HG02973 (cell line): ENCODE measurements at regions not wholly inside any gene's neighbourhood (a gene's known extent, or its start where the extent isn't known, plus 50 kb on each side); places are given as distances from the start of the nearest gene placed in this dataset.

ENCODE experiments used
- ATAC-seq: cut with Tn5 transposase; IDR thresholded peaks from one replicate; pipeline ENCODE4 v1.9.1; 2021; ENCODE audit warnings: moderate library complexity; ENCODE audit not compliant: unreplicated experiment

DNA sequence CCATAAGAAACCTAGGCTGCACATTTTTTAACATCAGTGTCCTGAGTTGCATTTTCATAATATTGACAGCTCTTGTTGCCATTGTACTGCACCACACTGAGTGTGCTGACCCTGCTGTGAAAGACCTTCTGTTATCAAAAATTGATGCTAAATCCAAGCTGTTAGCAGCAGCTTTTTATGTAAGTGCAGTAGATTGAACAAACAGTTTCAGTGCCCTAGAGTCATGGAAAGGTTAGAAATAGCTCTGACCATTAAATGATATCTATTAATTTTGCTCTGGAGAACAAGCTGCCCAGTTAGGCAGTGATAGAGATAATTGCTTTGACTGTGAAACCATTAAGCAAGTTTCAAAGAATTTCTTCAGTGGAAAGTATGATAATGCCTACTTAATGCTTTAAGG, 1289.2 kb upstream of the PCDH20 start:
- no peak for ATAC-seq

DNA sequence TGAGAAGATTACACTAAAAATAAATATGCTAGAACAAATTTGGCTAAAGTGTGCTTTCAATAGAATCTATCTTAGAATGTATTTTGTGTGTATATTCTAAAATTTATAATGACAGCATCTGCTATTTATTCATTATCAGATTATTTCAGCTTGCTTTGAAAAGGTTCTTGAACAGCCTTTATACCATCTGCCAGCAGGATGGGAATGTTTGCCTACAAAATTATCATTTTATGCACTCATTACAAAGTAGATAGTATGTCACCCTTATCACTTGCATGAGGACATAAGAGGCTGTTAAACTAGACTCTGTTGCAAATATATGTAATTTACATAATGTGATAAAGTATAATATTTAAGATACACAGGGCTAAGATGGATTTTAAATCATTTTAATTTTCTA, 1286.9 kb upstream of the PCDH20 start:
- ATAC-seq = no peak

DNA sequence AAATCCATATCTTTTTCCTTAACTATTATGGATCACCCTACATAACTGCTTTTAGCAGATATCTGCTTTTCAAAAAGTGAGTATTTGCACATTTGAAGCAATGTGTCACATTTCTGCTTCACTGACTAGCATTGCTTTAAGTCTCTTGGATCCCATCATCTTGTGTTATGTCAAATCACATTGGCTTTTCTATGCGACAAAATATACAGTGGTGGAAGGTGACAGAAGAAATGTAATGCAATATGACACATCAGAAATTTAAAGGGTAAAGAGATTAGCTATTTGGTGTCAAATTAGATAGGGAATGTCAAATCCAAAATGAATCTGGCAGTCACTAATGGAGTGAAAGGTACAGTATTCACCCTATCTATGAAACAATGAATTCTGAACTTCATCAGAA, 1282.1 kb upstream of the PCDH20 start:
- ATAC-seq = no peak

DNA sequence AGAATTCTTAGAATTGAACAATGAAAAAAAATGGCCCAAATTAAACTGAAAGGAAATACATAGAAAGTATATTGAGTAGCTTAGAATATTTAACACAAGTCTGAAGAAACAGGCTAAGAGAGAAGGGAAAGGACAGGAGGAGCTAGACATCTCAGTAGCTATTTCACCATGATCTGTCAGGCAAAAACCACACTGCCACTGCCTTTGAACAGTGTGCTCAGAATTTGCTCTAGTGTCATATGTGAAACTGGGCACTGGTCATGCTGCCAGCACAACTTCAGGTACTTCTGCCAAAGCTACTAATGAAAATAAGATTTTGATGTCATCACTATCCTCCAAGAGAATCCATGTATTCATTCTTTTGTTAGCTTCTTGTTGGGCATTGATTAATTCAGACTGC, 1280.8 kb upstream of the PCDH20 start:
- ATAC-seq = no peak

DNA sequence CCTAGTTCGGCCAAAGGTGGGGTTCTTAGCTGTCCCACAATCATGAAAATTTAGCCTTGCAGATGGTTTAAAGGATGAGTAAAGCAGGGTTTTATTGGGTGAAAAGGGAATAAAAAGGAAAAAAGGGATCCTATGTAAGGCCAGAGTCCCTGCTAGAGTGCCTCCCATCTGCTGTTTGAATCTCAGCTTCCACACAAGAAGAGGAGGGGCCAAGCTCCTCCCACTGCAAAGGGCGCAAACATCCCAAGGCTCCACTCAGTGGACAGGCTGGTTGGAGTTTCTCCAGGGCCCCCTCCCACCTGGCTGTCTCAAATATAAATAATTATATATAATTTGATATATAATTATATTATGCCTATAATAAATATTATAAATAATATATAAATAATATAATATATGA, 1272.1 kb upstream of the PCDH20 start:
- no peak for ATAC-seq

DNA sequence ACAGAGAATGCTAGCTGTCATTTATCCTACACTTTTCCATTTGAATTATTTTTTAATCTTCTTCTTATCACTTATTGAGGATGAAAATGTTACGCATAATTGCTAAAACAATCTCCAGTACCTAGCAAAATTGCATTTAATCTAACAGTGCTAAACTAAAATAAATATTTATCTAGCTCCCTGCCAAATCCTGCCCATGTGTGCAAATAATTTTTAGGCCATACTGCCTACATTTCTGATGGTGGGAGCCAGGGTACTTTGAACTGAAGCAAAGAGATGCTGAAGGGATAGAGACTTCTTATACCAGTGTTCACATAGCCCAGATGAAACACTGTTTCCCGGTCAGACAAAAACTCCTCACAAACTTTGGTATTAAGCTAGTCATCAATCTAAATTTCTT, 1268.7 kb upstream of the PCDH20 start:
- no peak for ATAC-seq

DNA sequence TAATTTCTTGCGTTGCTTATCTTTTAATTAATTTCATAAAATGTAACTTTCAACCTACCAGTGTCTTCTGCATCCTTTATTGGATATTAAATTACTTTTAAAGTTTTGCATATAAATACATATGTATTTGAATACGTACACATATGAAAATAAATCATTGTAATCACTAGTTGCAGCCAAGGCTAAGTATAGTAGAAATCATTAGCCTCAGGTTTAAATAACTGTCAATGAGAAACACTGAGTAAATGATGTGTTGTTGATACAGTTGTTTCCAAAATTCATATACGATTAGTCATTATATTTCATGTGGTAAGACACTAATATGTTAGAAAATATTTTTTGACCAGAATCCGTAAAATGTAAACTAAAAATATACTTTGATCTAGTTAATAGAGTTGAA, 1267.1 kb upstream of the PCDH20 start:
- ATAC-seq = no peak

DNA sequence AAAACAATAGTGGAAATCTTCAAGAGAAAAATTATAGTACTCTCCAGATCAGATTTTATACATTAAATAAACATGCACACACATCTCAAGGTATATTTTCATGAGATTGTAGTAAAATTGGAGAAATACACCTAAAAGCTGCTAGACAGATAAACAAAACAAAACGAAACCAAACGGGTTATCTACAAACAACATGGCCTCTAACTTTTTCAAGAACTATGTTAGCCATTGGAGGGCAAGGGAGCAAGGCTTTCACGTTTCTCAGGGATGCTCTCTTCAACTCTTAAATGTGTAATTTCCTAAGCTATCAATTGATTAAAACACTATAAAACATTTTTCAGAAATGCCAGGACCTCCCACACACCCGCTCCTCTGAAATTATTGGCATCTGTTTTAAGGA, 1262.4 kb upstream of the PCDH20 start:
- no peak for ATAC-seq

DNA sequence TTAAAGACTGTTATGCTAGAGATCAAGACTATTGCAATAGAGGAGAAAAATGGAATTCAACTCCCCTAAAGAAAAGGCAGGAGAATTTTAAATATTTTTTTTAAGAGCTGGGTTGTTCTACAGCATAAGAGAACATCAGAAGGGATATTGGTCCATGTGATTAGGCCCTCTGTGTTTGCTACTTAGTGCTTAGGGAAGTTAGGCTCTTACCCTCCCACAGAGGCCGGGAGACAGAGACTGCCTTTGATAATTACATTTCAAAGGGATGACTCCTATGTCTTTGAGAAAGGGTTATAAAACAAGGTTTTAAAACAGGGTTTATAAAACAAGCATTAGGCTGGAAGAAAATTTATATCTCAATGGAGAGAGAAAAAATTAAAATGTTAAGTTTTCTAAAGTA, 1248.1 kb upstream of the PCDH20 start:
- ATAC-seq = no peak

DNA sequence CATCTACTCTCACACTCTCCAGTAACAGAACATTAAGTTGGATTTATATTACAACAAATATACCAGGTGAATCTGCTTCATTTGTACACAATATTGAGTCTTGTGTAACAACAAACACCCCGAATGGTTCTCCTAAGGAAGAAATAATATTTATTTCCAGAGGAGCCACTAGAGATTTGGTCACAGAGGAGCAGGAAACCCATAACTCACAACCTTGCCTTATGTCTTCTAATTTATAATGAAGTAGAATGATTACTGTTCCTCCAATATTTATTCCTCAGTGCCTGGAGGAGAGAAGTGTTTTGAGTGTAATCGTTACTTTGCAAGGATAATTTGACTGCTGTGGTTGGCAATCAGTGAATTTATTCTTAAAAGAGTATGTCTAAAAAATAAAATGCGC, 1243.7 kb upstream of the PCDH20 start:
- no peak for ATAC-seq

DNA sequence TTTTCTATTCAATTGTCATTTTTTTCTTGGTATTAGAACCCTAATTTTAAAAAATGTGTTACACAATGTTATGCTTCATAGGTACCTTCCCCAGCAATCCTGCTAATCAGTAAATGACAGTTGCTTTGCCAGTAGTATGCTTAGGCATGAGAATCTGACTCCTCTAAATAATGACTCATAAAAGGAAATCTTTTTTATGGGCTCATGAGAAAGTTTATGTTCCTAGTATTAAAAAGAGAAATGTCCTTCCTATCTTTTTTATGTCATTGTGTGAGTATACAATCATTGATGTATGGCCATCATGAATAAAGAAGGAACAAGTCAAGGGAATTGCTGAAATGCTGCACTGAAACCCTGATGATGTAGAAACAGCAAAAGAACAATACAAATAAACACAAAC, 1237.7 kb upstream of the PCDH20 start:
- no peak for ATAC-seq

DNA sequence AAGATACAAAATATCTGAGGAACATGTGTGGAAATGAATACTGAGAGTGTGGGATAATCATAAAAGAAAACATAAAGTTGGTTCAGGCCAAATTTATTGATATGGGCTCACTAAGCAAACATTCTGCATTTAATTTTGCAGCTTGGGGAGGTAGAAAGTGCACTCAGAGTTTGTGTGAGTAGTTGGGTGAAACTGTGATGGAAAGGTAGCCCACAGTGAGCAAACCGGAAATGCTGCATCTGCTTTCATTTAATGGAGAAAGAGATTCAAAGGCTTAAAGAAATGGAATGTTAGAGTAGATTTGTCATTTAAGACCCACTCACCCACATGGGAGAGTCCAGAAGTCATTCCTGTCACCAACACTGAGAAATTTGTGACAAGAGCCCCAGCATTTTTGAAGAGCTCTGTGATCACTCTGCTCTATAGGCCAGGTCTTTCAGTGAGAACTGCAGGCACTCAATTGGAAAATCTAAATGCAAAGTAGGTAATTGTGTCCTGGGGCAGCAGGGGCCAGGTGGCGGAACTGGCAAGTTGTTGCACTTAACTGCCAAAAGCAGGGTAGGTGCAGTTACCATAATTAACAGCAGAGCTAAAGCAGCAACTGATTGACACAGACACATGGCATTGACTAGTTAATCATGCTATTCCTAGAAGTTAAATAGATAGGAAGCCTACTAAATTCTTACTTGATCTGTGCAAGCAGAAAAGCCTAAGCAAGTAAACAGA, 1228.3 kb upstream of the PCDH20 start:
- no peak for ATAC-seq

DNA sequence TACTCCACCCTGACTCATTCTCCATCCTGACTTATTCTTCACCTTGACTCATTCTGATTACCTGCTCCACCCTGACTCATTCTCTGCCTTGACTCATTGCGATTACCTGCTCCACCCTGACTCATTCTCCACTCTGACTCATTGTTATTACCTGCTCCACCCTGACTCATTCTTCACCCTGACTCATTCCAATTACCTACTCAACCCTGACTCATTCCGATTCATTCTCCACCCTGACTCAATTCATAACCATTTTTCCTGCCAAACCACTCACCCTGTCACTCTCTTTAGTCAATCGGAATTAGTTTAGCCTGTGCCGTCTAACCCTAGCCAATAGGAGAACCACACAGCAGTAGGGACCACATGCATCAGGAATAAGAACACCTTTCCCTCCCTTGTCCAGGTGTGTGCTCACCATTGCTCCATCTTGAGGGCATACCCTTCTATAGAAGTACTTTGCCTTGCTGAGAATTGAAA, 1227.4 kb upstream of the PCDH20 start:
- no peak for ATAC-seq

DNA sequence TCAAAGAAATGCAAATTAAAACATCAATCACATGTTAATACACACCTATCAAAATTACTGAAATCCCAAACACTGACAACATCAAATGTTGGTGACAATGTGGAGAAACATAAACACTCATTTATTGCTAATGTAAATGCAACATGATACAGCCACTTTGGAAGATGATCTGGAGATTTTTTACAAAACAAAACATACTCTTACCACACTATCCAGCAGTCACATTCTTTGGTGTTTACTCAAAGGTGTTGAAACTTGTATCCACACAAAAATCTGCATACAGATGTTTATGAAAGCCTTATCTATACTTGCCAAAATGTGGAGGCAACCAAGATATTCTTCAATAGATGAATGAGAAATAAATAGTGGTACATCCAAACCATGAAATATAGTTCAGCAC, 1219.5 kb upstream of the PCDH20 start:
- ATAC-seq = no peak

DNA sequence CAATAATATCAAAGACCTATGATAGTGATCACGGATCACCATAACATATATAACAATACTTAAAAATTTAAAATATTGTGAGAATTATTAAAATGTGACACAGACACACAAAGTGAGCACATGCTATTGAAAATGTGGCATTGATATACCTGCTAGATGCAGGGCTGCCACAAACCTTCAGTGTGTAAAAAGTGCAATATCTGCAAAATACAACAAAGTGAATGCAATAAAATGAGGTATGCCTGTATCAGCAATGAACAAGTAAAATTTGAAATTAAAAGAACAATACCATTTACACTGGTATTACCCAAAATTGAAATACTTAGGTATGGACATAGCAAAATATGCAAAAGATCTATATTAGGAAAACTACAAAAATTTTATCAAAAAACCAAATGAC, 1217.8 kb upstream of the PCDH20 start:
- no peak for ATAC-seq

DNA sequence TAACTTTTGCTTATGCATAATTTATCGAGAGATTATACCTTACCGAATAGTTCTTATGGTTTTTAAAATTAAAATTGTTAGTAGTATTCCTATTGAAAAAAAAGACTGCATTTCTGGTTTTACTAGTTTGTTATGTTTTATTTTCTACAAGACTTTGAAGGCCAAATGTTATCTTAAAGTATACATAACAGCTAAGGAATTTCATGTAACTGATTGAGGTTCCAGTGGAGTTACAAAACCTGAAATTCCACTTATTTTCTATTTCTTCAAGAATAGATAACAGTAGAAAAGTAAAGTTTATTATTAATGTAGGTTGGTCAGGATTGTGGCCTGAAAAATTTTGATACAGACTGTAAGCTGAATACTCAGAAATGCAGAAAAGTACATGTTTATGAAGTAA, 1216.0 kb upstream of the PCDH20 start:
- ATAC-seq = no peak

DNA sequence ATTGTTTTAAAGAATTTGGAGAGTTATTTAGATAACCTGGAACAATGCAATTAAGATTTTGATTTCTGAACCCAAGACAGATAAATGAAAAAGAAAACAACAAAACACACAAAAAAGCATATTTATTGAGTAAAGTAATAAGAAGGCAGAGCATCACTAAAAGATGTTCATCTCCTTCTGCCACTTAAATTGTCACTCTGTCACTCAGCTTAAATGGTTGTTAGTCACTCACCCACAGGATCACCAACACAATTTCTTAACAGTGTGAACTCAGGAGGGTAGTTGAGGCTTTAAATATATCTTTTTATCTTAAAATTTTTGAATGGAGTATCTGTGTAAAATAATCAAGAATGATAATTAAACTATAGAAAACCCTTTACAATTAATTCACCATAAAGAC, 1215.5 kb upstream of the PCDH20 start:
- no peak for ATAC-seq

DNA sequence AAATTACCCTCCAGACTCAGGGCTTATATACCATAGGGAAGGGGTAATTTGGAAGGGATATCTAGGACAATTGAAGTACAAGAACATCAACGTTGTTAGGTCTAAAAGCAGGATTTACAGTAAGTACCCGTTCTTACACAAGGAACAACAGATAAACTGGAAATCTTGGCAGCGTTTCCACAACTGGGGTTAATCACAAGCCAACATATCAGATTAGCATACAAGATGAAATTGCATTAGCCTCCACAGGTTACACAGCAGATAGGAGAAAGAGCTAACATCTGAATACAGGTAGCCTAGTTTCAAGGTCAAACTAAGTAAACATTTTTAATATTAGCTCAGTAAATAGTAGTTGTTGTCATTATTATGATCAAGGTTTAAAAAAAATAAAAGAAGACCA, 1214.0 kb upstream of the PCDH20 start:
- ATAC-seq = no peak

DNA sequence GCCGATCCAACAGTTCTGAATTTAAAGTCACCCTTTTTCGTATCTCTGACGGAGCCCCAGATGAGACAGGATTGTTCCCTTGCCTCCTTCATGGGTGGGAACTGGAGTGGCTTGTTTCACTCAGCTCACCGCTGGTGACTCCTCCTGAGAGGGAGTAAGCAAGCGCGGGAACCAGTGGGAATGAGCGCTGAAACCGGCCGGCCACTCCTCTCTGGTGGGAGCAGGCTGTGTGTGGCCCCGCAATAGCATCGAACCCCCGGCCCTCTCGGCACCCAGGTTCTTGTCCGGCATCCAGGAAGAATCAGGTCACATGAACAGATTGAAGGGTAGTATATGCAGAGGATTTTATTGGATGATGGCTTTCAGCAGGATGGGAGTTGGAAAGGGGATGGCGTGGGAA, 1211.6 kb upstream of the PCDH20 start:
- no peak for ATAC-seq

DNA sequence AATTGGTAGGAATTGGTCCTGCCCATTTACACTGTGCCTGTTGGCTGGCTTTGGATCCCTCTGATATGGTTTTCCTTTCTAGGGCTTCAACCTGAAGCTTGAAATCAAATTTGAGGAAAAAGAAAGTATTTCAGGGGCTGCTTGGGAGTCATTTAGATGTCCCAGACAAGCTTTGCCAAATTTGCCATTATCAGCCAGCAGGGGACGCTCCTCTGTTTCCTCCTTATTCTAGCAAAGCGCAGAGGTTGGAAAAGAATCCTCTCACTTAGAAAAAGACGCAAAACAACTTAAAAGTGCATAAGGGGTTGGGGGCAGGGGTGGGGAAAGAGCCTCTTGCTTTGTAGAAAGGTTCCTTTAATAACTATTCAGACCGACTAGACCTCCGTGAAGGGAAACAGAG, 1211.1 kb upstream of the PCDH20 start:
- no peak for ATAC-seq

DNA sequence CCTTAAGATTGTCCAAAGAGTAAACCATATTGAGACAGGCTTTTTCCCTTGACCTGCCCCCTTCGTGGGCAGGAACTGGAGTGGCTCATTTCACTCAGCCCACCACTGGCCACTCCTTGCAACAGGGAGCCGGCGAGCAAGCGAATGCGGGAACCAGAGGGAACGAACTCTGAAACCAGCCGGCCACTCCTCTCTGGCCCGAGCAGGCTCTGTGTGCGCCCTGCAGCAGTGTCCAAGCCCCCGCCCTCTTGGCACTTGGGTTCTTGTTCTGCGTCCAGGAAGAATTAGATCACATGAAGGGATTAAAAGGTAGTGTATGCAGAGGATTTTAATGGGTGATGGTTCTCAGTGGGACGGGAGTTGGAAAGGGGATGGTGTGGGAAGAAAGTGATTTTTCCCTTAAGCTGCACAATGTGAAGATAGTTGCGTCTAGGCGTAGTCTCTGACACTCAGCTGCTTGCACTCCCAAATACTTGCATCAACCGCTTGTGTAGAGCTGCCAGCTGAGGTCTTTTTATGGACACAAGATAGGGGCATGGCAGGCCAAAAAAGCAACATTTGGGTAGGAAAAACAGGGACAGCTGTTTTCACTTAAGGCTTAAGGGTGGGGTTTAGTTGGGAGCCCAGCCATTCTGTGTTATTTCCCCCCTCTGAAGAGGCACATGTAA, 1209.7 kb upstream of the PCDH20 start:
- ATAC-seq = no peak

DNA sequence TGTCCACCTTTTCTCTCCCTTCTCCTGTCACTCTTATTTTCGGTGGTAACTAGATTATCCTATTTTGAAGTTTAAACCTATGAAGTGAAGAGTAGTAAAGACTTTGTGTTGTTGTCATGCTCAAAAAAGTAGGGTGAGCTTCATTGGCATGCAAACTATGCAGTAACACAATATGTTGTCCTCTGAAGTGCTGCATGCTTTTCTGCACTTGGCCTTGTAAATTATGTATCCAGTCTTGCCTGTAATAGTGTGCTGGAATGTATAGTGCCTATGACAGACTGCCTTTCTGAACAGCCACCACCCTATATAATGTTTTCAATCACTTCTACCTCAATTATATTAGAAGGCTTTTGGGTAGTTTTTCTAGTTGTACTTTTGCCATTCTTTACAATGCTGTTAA, 1198.2 kb upstream of the PCDH20 start:
- ATAC-seq = no peak

DNA sequence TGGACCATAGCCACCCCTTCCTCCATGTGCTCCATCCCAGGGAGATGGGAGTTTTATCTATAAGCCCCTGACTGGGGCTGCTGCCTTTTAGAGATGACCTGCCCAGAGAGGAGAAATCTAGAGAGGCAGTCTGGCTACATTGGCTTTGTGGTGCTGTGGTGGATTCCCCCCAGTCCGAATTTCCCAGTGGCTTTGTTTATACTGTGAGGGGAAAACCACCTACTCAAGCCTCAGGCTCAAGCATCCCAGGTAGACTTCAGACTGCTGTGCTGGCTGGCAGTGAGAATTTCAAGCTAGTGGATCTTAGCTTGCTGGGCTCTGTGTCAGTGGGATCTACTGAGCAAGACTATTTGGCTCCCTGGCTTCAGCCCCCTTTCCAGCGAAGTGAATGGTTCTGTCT, 1195.7 kb upstream of the PCDH20 start:
- no peak for ATAC-seq
